Caco-2 (cell line): ENCODE measurements at regions not wholly inside any gene's neighbourhood (a gene's known extent, or its start where the extent isn't known, plus 50 kb on each side); places are given as distances from the start of the nearest gene placed in this dataset.
"Not testable (repeated sequence)": the region's sequence is repeated elsewhere in the genome, so short reads cannot be mapped to it uniquely, and the experiment has no call there.

Source experiments
- BruUV-seq: library from RNA; stranded (reverse); fragments of 400-500 nt; replicated peaks from 2 replicates; lab custom pipeline; 2021; lab: Mats Ljungman, UMichigan
- CTCF ChIA-PET: fragments of 300-600 bp; sonication (Branson Sonifier 250); formaldehyde crosslinking; loops from one replicate; lab custom pipeline; 2022; ENCODE audit warnings: antibody characterized with exemption; lab: Charles Lee
- POLR2A ChIA-PET: fragments of 300-600 bp; sonication (Branson Sonifier 250); formaldehyde crosslinking; loops from one replicate; lab custom pipeline; 2022; ENCODE audit warnings: antibody characterized with exemption; lab: Charles Lee
- DNase-seq, 2 experiments: peaks; one replicate each; pipeline versions ENCODE4 v3.0.0 to v3.0.0-alpha.2; 2020 to 2022
- H3K27me3 ChIP-seq: replicated peaks from 2 replicates; pipeline ENCODE4 v1.6.0; 2011; ENCODE audit warnings: low read length; ENCODE audit not compliant: control insufficient read depth, insufficient read depth
- H3K36me3 ChIP-seq: 2 replicates; pipeline ENCODE4 v1.5.1; 2011; ENCODE audit warnings: low read length; ENCODE audit not compliant: control insufficient read depth, insufficient read depth
- H3K4me1 ChIP-seq: fragments of 250-450 bp; sonication (Bioruptor Pico); 2 replicates; pipeline ENCODE4 v1.5.1; 2020; ENCODE audit warnings: mild to moderate bottlenecking
- H3K4me3 ChIP-seq: 2 replicates; pipeline ENCODE4 v1.5.1; 2011; ENCODE audit warnings: low read depth, mild to moderate bottlenecking, control low read depth, low read length
- H3K9me3 ChIP-seq: fragments of 250-450 bp; sonication (Bioruptor Pico); 2 replicates; pipeline ENCODE4 v1.5.1; 2020; ENCODE audit warnings: mild to moderate bottlenecking, moderate library complexity
- H3K27ac Mint-ChIP-seq: one replicate; pipeline ENCODE4 v1.8.0; 2022; ENCODE audit warnings: mixed read lengths; ENCODE audit not compliant: unreplicated experiment
- H3K27me3 Mint-ChIP-seq: one replicate; pipeline ENCODE4 v1.8.0; 2022; ENCODE audit warnings: mixed read lengths; ENCODE audit not compliant: insufficient read depth, unreplicated experiment
- H3K36me3 Mint-ChIP-seq: one replicate; pipeline ENCODE4 v1.8.0; 2022; ENCODE audit warnings: mild to moderate bottlenecking, mixed read lengths; ENCODE audit not compliant: insufficient read depth, unreplicated experiment
- H3K4me1 Mint-ChIP-seq: one replicate; pipeline ENCODE4 v1.8.0; 2022; ENCODE audit warnings: low read depth, mixed read lengths; ENCODE audit not compliant: unreplicated experiment
- H3K4me3 Mint-ChIP-seq: one replicate; pipeline ENCODE4 v1.8.0; 2022; ENCODE audit warnings: mild to moderate bottlenecking, moderate library complexity, mixed read lengths; ENCODE audit not compliant: unreplicated experiment
- H3K9me3 Mint-ChIP-seq: one replicate; pipeline ENCODE4 v1.8.0; 2022; ENCODE audit warnings: mixed read lengths; ENCODE audit not compliant: unreplicated experiment
- CTCF ChIP-seq, 2 experiments: fragments of 200-600 bp in 1 of 2; IDR thresholded peaks; 1 replicate in 1 of 2; 2 replicates in 1 of 2; pipeline versions ENCODE4 v1.5.1 to v1.8.0; 2011 to 2022; ENCODE audit warnings: antibody characterized with exemption in 1 of 2, control low read depth in 1 of 2, inconsistent platforms in 1 of 2, low read depth in 1 of 2, low read length in 1 of 2, mild to moderate bottlenecking in 1 of 2, moderate library complexity in 1 of 2; ENCODE audit not compliant: insufficient read depth in 1 of 2, severe bottlenecking in 1 of 2, unreplicated experiment in 1 of 2
- intact Hi-C: fragments of 100-400 bp; cut with micrococcal nuclease; formaldehyde crosslinking; loops from one replicate; pipeline ENCODE4 v1.10.0; 2022; ENCODE audit not compliant: unreplicated experiment

- POLR2A ChIA-PET, result no interaction called here
- H3K27me3 Mint-ChIP-seq, result peaks cover 18% of the 10 kb centered on the region
- BruUV-seq, result no TSS peak
- H3K4me3 ChIP-seq, result no peak overlapping the region
- no peaks in the 10 kb centered on the region for H3K36me3 Mint-ChIP-seq
- H3K27ac Mint-ChIP-seq, result no peak overlapping the region
- H3K4me1 Mint-ChIP-seq, result no peaks in the 10 kb centered on the region
- intact Hi-C loops, result no loop called here
- H3K4me3 Mint-ChIP-seq, result no peak overlapping the region
- H3K9me3 ChIP-seq, result 0 out of 2 replicates have a peak, but pooled peaks cover 8% of the 10 kb centered on the region
- CTCF ChIA-PET, result interaction anchor here (0.5 kb wide), 1 partner anchor 10 kb away, joined by 4 read pairs; no protein-coding TSS in a partner anchor
- no peaks in the 10 kb centered on the region for H3K4me1 ChIP-seq
- no peak for DNase-seq
- TF ChIP-seq CTCF (IDR thresholded peaks at IDR 0.05; ENCODE audit: insufficient read depth in 1 of 2, low read depth in 1 of 2, low read length in 1 of 2, severe bottlenecking in 1 of 2, unreplicated experiment in 1 of 2), result no peak
- H3K9me3 Mint-ChIP-seq, result peaks cover 14% of the 10 kb centered on the region
- no peaks in the 10 kb centered on the region for H3K27me3 ChIP-seq
- no peaks in the 10 kb centered on the region for H3K36me3 ChIP-seq
These were observed 185.2 kb upstream of the CFAP20DC start for GRCh38 chr3:59234884-59235633.

GRCh38 chr3:59230379-59230778 is 180.6 kb upstream of the CFAP20DC start:
- POLR2A ChIA-PET, H3K4me3 ChIP-seq, H3K4me1 Mint-ChIP-seq, H3K4me3 Mint-ChIP-seq, H3K27me3 ChIP-seq, DNase-seq, BruUV-seq, CTCF ChIA-PET, H3K36me3 ChIP-seq, H3K27ac Mint-ChIP-seq, H3K36me3 Mint-ChIP-seq, H3K27me3 Mint-ChIP-seq, intact Hi-C loops, H3K4me1 ChIP-seq: not testable (repeated sequence)
- H3K9me3 Mint-ChIP-seq, result peaks cover 24% of the 10 kb centered on the region
- H3K9me3 ChIP-seq, result 0 out of 2 replicates have a peak, but pooled peaks cover 13% of the 10 kb centered on the region

GRCh38 chr3:59213860-59214259 is 164.0 kb upstream of the CFAP20DC start:
- no peaks in the 10 kb centered on the region for H3K36me3 Mint-ChIP-seq
- intact Hi-C loops, result loop anchor here (5.0 kb wide), 2 partner anchors 363 to 643 kb away; no protein-coding TSS in a partner anchor
- DNase-seq, result no peak
- no TSS peak for BruUV-seq
- Histone ChIP-seq H3K27me3 (no peaks in the 10 kb centered on the region), H3K9me3 (no peaks in the 10 kb centered on the region), H3K36me3 (no peaks in the 10 kb centered on the region), H3K4me1 (no peaks in the 10 kb centered on the region), H3K4me3 (no peak overlapping the region)
- TF ChIP-seq CTCF (IDR thresholded peaks at IDR 0.05; ENCODE audit: insufficient read depth in 1 of 2, low read depth in 1 of 2, low read length in 1 of 2, severe bottlenecking in 1 of 2, unreplicated experiment in 1 of 2), result no peak
- no peaks in the 10 kb centered on the region for H3K4me1 Mint-ChIP-seq
- H3K27me3 Mint-ChIP-seq, result peaks cover 6% of the 10 kb centered on the region
- CTCF ChIA-PET, result no interaction called here
- H3K4me3 Mint-ChIP-seq, result no peak overlapping the region
- H3K27ac Mint-ChIP-seq, result no peak overlapping the region
- no peaks in the 10 kb centered on the region for H3K9me3 Mint-ChIP-seq
- POLR2A ChIA-PET, result no interaction called here
